ENCODE measurements at regions not wholly inside any gene's neighbourhood (a gene's known extent, or its start where the extent isn't known, plus 50 kb on each side); places are given as distances from the start of the nearest gene placed in this dataset.

- TF ChIP-seq CTCF (IDR thresholded peaks at IDR 0.05; ENCODE audit: poor library complexity) = no peak
- TF ChIP-seq EZH2 (IDR thresholded peaks at IDR 0.05; ENCODE audit: borderline replicate concordance) = no peak
Observed at GRCh38 chr10:4343873-4344272, 482.1 kb upstream of the AKR1E2 start.
